G401 (cell line): ENCODE measurements at regions not wholly inside any gene's neighbourhood (a gene's known extent, or its start where the extent isn't known, plus 50 kb on each side); places are given as distances from the start of the nearest gene placed in this dataset.

Source experiments
- DNase-seq: peaks from one replicate; pipeline ENCODE4 v3.0.0-alpha.2; 2015; ENCODE audit warnings: low spot score
- in situ Hi-C: cut with HindIII; loops from 2 replicates; pipeline ENCODE4 v1.10.0; 2016; ENCODE audit warnings: low sequenced_read_pairs, mixed read lengths

DNA sequence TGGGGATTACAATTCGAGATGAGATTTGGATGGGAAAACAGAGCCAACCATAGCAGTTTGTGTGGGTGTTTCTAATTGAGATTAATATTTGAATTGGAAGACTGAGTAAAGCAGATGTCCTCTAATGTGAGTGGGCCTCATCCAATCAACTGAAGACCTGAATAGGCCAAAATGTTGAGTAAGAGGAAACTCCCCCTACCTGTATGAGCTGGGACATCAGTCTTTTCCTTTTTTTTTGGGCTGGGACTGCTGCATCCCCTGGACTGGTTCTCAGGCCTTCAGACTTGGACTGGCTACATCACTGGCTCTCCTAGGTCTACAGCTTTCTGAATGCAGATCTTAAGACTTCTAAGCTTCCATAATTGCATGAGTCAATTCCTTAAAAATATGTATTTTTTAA is 144.1 kb downstream of the CD47 start:
- DNase-seq, result no peak
- in situ Hi-C loops, result no loop called here

DNA sequence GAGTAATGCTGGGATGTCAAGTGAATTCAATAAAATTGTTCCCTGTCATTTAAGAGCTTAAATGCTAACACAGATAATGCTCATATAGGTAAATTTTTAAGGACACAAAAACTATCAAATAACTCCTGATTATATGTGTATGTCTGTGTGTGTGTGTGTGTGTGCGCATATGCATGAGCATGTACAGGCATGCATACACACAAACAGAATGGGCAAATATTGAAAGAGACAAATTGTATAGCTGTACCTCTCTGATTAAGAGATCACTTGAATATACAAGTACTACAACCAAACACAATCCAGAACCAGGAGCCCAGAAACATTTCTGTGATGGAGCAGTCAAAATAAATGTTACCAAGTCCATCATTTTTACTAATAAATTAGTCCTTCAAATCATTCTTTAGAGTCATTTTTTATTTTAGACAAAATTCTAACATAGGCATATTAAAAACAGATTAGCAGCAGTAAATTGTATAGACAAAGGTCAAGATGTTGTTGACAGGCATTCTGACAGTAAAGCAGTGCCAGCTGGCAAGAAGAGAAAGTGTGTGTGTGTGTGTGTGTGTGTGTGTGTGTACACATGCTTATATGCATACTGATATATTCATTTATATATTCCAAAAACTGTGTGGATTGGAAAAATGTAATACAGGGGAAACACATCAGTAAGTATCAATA is 145.3 kb downstream of the CD47 start:
- DNase-seq, result no peak
- in situ Hi-C loops, result no loop called here

DNA sequence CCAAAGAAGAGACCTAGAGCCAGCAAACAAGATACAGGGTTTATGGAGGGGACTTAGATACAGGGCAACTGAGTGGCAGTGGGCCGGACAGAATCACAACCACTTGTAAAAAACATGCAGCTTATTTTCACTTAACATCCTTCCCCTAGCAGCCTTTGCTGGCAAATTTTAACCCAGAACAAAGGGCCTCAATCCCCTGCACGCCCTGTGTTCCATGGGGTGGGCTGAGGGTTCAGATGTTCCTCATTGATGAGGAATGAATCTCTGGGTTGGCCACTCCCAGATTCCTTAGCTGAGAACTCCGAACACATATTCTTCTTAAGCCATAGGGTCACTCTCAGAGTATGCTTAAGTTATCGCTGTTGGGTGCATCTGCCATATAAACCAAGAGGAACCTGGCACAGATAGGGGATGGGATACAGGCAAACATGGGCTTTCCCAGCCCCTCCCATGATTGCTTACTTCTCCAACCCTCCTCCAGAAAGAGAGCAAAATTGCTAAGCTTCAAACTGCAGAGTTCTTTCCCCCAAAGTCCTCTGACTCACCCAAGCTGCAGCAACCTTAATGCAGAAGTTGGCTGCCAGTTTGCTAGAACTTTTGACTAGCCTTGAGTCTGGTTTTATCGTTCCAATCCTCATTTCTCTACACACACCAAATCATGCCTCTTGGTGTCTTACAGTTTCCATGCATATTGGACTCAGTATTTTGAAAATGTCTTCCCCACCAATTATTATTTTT is 146.9 kb downstream of the CD47 start:
- in situ Hi-C loops, result no loop called here
- no peak for DNase-seq

DNA sequence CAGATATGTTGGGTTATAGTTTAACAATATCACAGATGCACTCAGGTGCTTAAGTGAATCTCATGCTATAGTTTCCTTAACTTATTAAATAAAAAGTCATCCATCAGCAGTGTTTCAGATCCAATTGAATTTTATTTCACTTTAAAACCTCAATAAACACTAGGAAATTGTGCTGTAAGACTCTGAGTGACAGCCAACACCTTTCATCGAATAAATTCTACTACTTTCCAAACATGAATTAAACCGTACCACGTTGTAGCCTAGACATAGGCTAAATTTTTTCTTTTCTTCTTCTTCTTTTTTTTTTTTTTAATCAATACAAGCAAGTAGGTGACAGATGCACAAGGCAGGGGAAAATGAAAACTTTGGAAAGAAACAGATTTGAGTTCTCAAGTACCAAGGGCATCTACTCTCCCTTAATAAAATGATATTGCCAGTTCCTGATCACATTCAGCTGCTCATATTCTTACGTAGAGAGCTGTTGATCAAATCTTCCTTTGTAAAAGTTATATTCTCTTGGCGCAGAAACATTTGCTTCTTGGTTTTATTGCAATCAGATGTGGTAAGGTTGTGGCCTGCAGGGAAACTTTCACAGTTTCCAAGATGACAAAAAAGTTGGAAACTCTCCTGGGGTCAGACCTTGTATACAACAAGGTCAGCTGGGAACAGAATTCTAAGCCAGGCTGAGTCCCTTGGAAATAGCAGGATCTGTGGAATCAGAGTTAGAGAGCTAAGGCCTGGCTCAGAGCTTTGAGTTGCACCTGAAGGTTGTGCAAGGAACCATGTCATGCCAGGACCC is 147.7 kb downstream of the CD47 start:
- no peak for DNase-seq
- in situ Hi-C loops, result no loop called here

DNA sequence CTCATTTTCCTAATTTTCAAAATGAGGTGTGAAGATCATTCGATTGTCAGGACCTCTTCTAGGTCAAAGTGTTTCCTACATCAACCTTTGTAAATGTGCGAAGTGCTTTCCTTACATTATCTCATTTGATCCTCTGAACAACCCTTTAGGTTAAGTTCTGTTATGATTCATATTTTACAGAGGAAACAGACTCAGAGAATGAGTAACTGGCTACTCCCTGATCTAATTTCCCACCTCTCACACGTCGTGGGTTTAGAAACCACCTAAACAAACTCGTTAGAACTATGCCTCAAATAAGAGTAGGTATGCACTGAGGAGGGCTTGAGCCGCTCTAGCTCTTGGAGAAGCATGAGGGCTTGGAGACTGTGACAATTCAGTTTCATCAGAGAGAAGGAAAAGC is 148.6 kb downstream of the CD47 start:
- DNase-seq, result no peak
- in situ Hi-C loops, result no loop called here

DNA sequence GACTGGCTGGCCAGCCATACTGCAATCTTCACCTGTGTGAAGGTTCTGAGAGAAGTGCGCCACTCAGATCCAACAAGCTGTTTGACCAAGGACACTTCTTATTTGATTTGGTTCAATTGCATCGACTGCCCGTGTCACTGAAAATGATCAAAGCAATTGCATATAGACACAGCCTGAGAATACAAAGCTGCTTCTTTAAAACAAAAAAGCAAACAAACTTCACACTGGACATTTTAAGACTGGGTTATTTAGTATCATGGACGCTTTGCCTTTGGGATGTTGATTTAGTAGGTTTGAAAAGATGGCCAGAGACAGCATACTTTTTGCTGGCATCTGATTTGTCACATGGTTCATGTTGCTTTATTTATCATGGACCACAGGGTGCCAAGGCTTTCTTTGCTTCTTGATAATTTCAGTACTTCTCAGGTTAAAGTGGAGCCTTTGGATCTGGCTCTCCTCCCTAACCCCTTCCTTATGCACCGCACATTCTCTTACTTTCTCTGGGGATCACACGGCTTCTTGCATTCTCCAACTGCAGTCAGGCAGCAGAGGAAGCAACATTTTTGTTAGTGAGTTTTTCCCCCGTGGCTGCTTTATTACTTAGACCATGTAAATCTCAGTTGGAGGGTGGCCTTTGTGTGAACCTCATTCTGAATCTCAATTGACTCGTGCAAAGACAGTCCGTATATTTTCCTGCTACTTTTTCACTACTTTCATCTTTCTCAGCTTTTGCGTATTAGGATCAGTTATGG is 151.0 kb downstream of the CD47 start:
- DNase-seq, result no peak
- in situ Hi-C loops, result no loop called here

DNA sequence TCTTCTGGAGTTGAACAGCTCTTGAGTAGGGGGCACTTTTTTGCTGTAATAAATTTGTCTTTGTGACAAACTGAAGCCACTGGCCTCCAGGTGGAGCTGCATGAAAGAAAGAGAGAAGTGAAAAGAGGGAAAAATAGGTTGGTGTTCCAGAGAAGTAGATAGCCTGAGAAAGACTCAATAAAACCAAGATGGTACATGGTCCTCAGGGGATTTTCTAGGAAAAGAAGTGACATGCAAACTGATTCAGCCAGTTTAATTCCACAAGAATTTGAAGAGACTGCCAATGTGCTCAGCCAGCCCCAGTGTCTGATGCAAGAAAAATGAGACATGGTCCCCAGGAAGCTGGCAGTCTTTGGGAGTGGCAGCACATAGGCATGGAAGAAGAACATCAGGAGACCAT is 152.7 kb downstream of the CD47 start:
- peak; percentile 42 for DNase-seq
- in situ Hi-C loops, result no loop called here

DNA sequence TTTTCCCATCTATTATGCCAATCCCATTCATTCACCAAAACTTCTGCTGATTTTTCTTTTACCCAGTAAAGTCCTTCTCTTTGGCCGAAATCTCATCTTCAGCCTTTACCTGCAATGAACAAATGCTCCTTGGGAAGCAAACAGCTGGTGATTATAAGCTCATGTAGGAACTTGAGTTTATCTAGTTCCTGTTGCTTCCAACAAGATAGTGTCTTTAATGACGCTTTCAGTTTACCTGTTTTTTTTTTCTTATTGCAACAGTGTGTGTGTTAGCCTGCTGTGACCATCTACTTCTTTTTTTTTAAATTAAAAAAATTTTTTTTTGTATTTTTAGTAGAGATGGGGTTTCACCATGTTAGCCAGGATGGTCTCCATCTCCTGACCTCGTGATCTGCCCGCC is 156.0 kb downstream of the CD47 start:
- DNase-seq, result no peak
- in situ Hi-C loops, result no loop called here

DNA sequence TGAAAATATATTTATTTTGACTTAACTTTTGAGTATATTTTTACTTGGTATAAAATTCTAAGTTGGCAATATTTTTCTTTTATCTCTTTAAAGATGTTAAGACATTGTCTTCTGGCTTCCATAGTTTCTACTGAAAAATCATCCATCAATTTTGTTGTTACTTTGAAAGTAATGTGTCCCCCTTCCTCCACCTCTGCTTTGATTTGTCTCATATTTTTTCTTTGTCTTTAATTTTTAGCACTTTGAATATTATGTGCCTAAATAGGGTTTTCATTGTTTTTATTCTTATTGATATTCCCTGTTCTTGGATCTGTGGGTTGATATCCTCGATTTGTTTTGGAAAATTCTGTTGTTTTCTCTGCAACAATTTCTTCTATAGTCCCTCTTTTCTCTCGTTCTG is 157.4 kb downstream of the CD47 start:
- no peak for DNase-seq
- in situ Hi-C loops, result no loop called here

DNA sequence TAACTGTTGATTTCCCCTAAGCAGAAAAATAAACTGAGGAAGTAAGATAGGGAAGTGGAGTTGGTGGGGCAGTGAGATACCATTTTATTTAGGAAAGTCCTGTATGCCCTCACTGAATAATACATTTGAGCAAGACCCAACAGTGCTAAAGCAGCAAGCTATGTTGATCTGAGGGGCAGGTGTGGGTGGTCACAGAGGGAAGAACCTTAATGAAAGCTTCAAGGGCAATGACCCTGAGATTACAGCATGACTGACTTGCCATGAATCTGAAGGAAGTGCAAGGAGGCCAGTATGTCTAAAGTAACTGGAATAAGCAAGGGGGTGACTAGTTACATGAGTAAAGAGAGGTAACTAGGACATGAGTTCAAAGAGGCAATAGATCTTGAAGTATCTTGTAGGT is 159.5 kb downstream of the CD47 start:
- in situ Hi-C loops, result no loop called here
- DNase-seq, result no peak

DNA sequence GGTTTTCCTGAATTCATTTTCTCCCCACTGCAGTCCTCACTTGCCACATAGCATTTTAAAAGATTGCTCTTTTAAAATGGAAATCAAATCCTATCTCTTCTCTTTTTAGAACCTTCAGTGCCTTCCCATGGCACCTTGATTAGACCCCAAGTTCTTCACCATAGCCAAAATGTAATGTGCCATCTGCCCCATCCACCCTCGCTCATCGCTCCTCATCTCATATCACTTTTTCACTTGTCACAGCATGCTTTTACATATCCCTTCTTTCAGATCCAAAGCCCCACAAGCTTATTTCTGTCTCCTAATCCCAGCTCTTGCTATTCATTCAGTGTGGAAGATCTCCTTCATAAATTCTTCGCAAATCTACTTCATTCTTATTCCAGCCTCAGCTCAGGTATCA is 161.7 kb downstream of the CD47 start:
- in situ Hi-C loops, result no loop called here
- DNase-seq, result peak; percentile 64

DNA sequence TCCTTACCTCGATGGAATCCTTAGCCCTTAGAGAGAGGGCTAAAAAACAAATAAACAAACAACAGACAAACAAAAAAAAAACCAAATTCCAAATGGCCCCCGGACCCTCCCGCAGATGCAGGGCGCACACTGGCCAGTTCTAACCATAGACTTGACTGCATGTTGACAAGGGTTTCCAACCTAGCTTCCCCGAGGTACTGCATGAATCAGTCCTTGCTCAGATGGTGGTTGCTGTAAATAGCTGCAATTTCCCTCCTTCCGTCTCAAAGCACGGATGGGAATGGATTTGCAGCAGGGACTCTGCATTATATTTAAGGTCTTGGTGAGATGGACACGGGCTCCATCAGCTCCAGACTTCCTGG is 162.8 kb downstream of the CD47 start:
- DNase-seq, result peak; percentile 83
- in situ Hi-C loops, result no loop called here

DNA sequence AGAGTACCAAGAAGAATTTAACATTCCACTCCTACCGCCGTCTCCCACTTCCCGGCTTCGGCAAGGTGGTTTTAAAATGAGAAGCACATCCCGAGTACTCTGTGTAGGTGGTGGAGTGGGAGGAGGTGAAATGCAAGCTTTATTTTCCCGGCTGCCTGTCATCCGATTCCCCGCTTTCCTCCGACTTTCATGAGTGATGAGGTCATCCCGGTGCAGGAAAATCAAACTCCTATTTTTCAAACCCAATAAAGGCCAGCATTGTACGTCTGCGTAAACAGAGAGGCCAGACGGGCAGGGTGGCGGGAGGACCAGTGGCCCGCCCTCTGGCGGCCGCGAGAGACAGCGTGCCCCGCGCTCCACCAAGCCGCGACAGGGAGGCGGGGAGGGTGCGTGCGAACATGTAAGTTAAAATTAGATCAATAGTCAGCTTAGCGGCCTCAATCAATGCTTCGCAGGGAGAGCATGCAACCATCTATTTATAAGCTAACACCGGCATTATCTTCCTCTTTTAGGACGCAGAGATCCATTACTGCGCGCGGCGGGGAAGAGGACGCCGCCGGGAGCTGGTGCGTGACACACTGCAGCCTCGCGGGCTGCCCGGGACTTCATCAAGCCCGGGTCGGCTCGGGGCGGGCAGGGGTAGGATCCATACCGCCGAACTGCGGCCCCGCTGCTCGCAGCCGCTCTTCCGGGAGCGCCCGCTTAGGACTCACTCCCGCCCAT is 163.3 kb downstream of the CD47 start:
- DNase-seq, result peak; percentile 89

DNA sequence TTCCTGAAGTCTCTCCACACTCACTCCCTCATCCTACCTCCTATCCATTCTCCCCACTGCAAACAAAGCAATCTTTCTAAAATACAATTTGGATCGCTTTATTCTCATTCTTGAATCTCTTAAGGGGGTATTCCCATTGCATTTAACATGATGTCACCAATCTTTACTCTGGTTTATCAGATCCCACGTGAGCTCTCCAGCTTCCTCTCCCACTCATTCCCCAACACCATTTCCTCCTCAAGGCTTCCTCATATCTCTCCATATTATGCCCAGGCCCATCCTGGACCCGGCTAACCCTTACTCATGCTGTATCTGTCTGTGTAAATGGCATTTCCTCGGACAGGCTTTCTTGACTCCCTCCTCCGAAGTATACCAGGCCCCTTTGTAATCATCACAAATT is 165.0 kb downstream of the CD47 start:
- no peak for DNase-seq
- in situ Hi-C loops, result no loop called here

More for the DNA sequence above, 163.3 kb downstream of the CD47 start:
- in situ Hi-C loops, result no loop called here

DNA sequence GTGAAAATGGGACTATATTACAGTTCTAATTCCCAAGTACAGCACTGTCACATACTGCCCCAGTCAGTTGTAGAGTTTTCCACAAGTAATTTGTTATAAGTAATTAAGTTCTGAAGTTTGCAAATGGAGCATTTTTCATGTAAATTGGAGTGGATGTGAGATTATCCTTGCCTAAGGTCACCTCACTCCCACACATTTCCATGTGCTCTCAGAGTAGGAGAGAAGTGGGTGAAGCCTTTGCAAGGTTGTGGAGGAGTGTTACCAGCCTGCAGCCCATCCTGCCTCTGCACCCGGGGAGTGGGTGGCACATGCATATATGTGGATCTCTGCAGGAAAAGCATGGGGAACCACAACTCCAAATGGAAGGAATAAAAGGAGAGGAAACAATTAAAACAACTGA is 169.8 kb downstream of the CD47 start:
- DNase-seq, result no peak
- in situ Hi-C loops, result no loop called here

DNA sequence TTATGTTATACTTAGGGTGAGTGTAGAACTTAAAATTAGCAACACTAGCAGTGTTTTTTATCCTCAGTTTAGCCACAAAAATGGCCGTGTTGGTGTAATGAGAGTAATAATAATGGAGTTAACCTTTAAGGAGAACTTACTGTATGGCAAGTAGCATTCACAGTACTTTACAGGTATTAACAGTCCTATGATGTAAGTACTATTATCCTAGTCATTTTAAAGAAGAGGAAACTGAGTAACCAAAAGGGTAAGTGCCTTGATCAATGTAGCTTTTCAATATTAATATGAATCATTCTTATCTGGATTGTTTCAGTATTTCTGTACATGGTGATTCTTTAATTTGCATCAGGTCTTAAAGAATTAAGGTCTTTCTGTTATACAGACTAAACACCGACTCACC is 170.3 kb downstream of the CD47 start:
- in situ Hi-C loops, result no loop called here
- DNase-seq, result no peak

DNA sequence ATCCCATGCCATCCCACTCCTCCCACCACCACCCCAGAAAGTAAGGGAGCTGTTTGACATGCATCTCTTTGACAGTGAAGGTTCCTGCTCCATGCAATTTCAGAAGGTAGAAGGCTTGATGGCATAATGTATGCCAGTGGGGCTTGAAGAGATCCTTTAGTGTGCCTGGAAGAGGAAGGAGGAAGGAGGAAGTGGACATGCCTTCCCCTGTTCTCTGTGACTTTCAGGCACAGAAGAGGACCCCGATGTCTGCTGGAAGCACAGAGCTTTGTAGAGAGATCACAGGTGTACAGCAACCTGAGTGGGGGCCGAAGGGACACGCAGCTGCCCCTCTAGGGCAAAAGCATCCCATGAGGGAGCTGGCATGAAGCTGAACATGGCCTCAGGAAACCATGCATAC is 171.6 kb downstream of the CD47 start:
- in situ Hi-C loops, result no loop called here
- no peak for DNase-seq

DNA sequence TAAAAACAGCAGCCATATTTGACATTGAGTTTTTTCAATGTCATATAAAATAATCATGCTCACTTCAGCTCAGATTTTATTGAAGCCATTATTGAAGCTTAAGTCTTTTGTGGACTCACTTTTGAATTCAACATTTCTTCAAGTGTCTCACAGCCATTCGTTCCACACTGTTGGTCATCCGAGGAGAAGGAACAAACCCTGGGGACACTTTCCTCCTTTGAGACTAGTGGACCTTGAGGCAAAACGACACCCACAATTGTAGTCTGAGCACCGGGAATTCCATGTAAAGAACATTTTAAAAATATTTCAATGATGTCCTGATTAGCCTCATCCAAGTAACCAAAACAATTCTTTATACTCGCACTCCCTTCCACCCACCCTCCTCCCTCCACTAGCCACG is 174.7 kb downstream of the CD47 start:
- in situ Hi-C loops, result no loop called here
- DNase-seq, result no peak

DNA sequence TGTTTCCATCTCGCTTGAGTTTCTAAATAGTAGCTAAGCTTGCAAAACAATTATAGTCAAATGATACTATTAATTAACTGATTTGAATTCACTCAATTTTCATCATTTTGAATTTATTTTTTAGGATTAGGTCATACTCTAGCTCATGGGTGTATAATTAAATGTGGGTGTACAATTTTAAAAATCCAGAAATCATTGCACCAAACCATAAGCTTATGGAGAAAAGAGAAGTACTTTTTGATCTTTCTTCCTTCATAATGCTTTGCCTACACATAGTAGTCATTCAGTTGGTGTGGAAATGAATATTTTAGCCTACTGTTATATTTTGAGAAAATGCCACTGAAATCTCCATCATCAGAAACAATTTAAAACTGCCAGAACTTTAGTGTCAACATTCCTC is 175.1 kb downstream of the CD47 start:
- DNase-seq, result no peak
- in situ Hi-C loops, result no loop called here
